Astrocyte of the cerebellum (primary cell): ENCODE measurements at regions not wholly inside any gene's neighbourhood (a gene's known extent, or its start where the extent isn't known, plus 50 kb on each side); places are given as distances from the start of the nearest gene placed in this dataset.

Experiments
- DNase-seq: peaks from one replicate; pipeline ENCODE4 v3.0.0-alpha.2; 2011; ENCODE audit warnings: low read depth
- H3K4me3 ChIP-seq: 2 replicates; pipeline ENCODE4 v1.5.1; 2011; ENCODE audit warnings: mild to moderate bottlenecking, low read depth, low read length, moderate library complexity
- CTCF ChIP-seq: IDR thresholded peaks from 2 replicates; pipeline ENCODE4 v1.5.1; 2012; ENCODE audit warnings: low read length, low read depth, moderate library complexity, mild to moderate bottlenecking; ENCODE audit errors: missing control alignments
- in situ Hi-C: cut with HindIII; loops from 2 replicates; pipeline ENCODE4 v1.10.0; 2017; ENCODE audit warnings: low sequenced_read_pairs

- in situ Hi-C loops = no loop called here
- no peak for DNase-seq
- TF ChIP-seq CTCF = no peak
- H3K4me3 ChIP-seq = no peak overlapping the region
Observed at GRCh38 chr20:54716174-54716747, 240.9 kb downstream of the DOK5 start.

DNA sequence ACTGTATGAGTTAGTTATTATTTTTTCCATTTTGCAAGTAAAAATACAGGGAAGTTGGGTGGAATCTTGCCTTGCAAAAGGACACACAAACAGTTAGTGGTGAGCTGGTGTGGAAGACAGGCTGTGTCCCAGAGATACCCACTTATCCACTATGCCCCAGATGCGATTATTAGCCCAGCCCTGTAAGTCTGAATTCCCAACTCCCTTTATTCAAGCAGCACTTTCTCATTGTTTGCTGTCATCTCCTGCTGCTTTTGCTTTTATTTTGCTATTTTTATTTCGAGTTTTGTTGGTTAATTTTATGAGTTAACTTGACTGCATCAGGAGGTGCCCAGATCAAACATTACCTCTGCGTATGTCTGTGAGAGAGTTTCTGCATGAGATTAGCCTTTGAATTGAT, 239.4 kb downstream of the DOK5 start:
- no peak for TF ChIP-seq CTCF
- no peak for DNase-seq
- H3K4me3 ChIP-seq = no peak overlapping the region
- in situ Hi-C loops = no loop called here

GRCh38 chr20:54713727-54714126, 238.3 kb downstream of the DOK5 start:
- in situ Hi-C loops = no loop called here
- H3K4me3 ChIP-seq = no peak overlapping the region
- TF ChIP-seq CTCF = no peak
- no peak for DNase-seq

GRCh38 chr20:54711071-54711470, 235.7 kb downstream of the DOK5 start:
- in situ Hi-C loops = no loop called here
- no peak for DNase-seq
- no peak for TF ChIP-seq CTCF
- H3K4me3 ChIP-seq = no peak overlapping the region

GRCh38 chr20:54710341-54710740, 234.9 kb downstream of the DOK5 start:
- H3K4me3 ChIP-seq = no peak overlapping the region

GRCh38 chr20:54708229-54708628, 232.8 kb downstream of the DOK5 start:
- no peak for DNase-seq
- no peak for TF ChIP-seq CTCF
- in situ Hi-C loops = no loop called here
- H3K4me3 ChIP-seq = no peak overlapping the region

More at GRCh38 chr20:54710341-54710740, 234.9 kb downstream of the DOK5 start:
- TF ChIP-seq CTCF = no peak
- in situ Hi-C loops = no loop called here
- DNase-seq = no peak
